ENCODE measurements at regions not wholly inside any gene's neighbourhood (a gene's known extent, or its start where the extent isn't known, plus 50 kb on each side); places are given as distances from the start of the nearest gene placed in this dataset.

DNA sequence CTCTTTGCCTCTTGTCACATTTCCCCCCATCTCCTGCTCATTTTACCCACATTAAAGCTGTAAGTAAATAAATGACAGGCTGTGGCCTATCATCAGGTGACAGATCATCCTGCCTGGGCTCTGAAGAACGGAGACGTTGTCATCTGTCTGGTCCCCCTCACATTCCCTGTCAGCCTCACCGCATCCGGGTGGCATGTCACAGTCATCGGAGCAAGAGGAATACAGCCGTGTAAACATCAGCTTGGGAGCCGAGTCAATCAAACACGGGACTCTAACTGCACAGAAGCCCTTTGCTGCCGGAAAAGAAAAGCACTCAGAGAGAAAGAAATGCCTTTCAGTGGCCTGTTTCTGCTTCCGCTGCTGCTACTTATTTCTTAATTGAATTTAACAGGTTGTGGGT lies 371.9 kb upstream of the ID4 start:
- FAIRE-seq (no peak), DNase-seq (ENCODE audit: low read depth, low spot score) (no peak)
- Histone ChIP-seq H3K9me3 (replicated peaks; ENCODE audit: control insufficient read depth, insufficient read depth, low read length) (peaks cover 6% of the 10 kb centered on the region), H2AFZ (ENCODE audit: low read depth, low read length) (no peak overlapping the region), H3K4me2 (ENCODE audit: insufficient read depth, low read length) (no peak overlapping the region), H3K9ac (replicated peaks; ENCODE audit: extremely low read depth, insufficient read depth, low read length) (no peak overlapping the region), H3K27ac (ENCODE audit: insufficient read depth, low read depth, low read length) (no peak overlapping the region), H4K20me1 (replicated peaks; ENCODE audit: control insufficient read depth, extremely low read depth, insufficient read depth, low read length) (no peaks in the 10 kb centered on the region), H3K9me1 (replicated peaks; ENCODE audit: control insufficient read depth, extremely low read depth, insufficient read depth, low read length) (no peaks in the 10 kb centered on the region), H3K27me3 (ENCODE audit: control insufficient read depth in 2 of 2, insufficient read depth in 2 of 2, low read length in 2 of 2) (no peaks in the 10 kb centered on the region), H3K4me3 (replicated peaks in 1 of 3; ENCODE audit: insufficient read depth in 1 of 3, low read depth in 1 of 3, low read length in 3 of 3) (no peak overlapping the region), H3K79me2 (ENCODE audit: control insufficient read depth, insufficient read depth, low read length) (no peaks in the 10 kb centered on the region), H3K36me3 (ENCODE audit: control insufficient read depth in 2 of 2, extremely low read depth in 1 of 2, insufficient read depth in 2 of 2, low read length in 2 of 2) (no peaks in the 10 kb centered on the region), H3K4me1 (ENCODE audit: control insufficient read depth, extremely low read depth, insufficient read depth, low read length) (no peaks in the 10 kb centered on the region)
- dilution Hi-C loops (cut with MboI; ENCODE audit: extremely low pct_ligation_motif_present, low sequenced_read_pairs) (no loop called here), intact Hi-C loops (cut with micrococcal nuclease) (no loop called here)
- TF ChIP-seq MAX (IDR thresholded peaks at IDR 0.05; ENCODE audit: insufficient read depth, insufficient read length) (no peak), JUN (IDR thresholded peaks at IDR 0.05; ENCODE audit: borderline replicate concordance, insufficient read depth, insufficient read length, low read depth) (no peak), POLR2AphosphoS5 (IDR thresholded peaks at IDR 0.05; ENCODE audit: insufficient read depth, low read depth, low read length) (no peak), EZH2 (IDR thresholded peaks at IDR 0.05; ENCODE audit: borderline replicate concordance, low read depth, low read length, severe bottlenecking) (no peak), MYC (IDR thresholded peaks at IDR 0.05; ENCODE audit: low read depth, low read length) (no peak), FOS (IDR thresholded peaks at IDR 0.05; ENCODE audit: borderline replicate concordance, insufficient read depth, low read length) (no peak), GATA2 (IDR thresholded peaks at IDR 0.05; ENCODE audit: insufficient read depth, insufficient read length, low read depth, low read length) (no peak), CTCF (IDR thresholded peaks at IDR 0.05; ENCODE audit: extremely low read depth in 1 of 2, insufficient read depth in 1 of 2, low read depth in 1 of 2, low read length in 2 of 2) (no peak), POLR2A (IDR thresholded peaks at IDR 0.05; ENCODE audit: low read depth, low read length) (no peak)
- CTCF ChIA-PET: no interaction called here
- BruUV-seq (replicated peaks): no TSS peak
- POLR2A ChIA-PET: no interaction called here

Measured in endothelial cell of umbilical vein (primary cell).